ENCODE measurements at regions not wholly inside any gene's neighbourhood (a gene's known extent, or its start where the extent isn't known, plus 50 kb on each side); places are given as distances from the start of the nearest gene placed in this dataset.

DNA sequence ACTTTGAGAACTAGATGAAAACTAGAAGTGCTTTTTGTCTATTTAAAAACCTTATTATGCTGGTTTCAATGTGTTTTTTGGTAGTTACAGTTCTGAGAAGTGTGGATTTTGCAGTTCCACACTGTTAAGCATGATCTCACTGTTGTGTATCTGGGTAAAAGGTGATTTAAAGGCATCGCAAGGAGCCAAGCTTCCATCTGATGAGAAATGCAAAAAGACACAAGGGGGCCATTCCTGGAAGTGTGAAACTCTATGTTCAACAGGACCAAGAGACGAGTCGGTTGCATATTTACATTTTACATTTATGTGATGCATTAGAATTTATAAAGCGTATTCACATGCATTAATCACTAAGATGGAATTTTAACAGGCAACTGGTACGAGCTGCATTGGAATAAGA, 490.8 kb downstream of the NPIPA7 start:
- peak overlapping the region; percentile 71 for H3K27ac Mint-ChIP-seq
- H3K36me3 Mint-ChIP-seq: no peaks in the 10 kb centered on the region
- TF ChIP-seq, protein P1, sequence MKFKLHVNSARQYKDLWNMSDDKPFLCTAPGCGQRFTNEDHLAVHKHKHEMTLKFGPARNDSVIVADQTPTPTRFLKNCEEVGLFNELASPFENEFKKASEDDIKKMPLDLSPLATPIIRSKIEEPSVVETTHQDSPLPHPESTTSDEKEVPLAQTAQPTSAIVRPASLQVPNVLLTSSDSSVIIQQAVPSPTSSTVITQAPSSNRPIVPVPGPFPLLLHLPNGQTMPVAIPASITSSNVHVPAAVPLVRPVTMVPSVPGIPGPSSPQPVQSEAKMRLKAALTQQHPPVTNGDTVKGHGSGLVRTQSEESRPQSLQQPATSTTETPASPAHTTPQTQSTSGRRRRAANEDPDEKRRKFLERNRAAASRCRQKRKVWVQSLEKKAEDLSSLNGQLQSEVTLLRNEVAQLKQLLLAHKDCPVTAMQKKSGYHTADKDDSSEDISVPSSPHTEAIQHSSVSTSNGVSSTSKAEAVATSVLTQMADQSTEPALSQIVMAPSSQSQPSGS (CRISPR knock-in tag; IDR thresholded peaks at IDR 0.05; ENCODE audit: borderline replicate concordance, low read depth): no peak
- TF ChIP-seq, protein P2, sequence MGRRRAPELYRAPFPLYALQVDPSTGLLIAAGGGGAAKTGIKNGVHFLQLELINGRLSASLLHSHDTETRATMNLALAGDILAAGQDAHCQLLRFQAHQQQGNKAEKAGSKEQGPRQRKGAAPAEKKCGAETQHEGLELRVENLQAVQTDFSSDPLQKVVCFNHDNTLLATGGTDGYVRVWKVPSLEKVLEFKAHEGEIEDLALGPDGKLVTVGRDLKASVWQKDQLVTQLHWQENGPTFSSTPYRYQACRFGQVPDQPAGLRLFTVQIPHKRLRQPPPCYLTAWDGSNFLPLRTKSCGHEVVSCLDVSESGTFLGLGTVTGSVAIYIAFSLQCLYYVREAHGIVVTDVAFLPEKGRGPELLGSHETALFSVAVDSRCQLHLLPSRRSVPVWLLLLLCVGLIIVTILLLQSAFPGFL (CRISPR knock-in tag; IDR thresholded peaks at IDR 0.05; ENCODE audit: borderline replicate concordance): no peak
- TF ChIP-seq EMX1 (CRISPR knock-in tag; IDR thresholded peaks at IDR 0.05): no peak
- no peak for TF ChIP-seq FOXJ3 (CRISPR knock-in tag; IDR thresholded peaks at IDR 0.05; ENCODE audit: borderline replicate concordance)
- no peak for TF ChIP-seq NR2C2 (CRISPR knock-in tag; IDR thresholded peaks at IDR 0.05)
- no peak for TF ChIP-seq ZNF138 (CRISPR knock-in tag; conservative IDR thresholded peaks at IDR 0.05)
- H3K4me1 Mint-ChIP-seq: peaks cover 43% of the 10 kb centered on the region
- no peaks in the 10 kb centered on the region for H3K9me3 Mint-ChIP-seq
- ChIA-PET POLR2A (no interaction called here), CTCF (interaction anchor here (0.5 to 0.6 kb wide), 2 partner anchors 611 to 904 kb away, joined by 3 read pairs; no protein-coding TSS in a partner anchor)
- H3K27me3 Mint-ChIP-seq (ENCODE audit: low read depth): peaks cover 3% of the 10 kb centered on the region; the same call in 1 of the 2 replicates
- DNase-seq (ENCODE audit: low spot score) (no peak), ATAC-seq (no peak)
- H3K4me3 Mint-ChIP-seq: peak overlapping the region; percentile 30; the same call in 1 of the 2 replicates

GRCh38 chr16:16871196-16871595, 492.3 kb downstream of the NPIPA7 start:
- Mint-ChIP-seq H3K27ac (no peak overlapping the region), H3K4me1 (peaks cover 55% of the 10 kb centered on the region), H3K9me3 (no peaks in the 10 kb centered on the region), H3K27me3 (ENCODE audit: low read depth) (no peaks in the 10 kb centered on the region; the same call in 1 of the 2 replicates), H3K4me3 (no peak overlapping the region), H3K36me3 (no peaks in the 10 kb centered on the region)
- ATAC-seq (peak; percentile 62), DNase-seq (ENCODE audit: low spot score) (peak; percentile 21)
- POLR2A ChIA-PET: no interaction called here
- TF ChIP-seq NR2C2 (CRISPR knock-in tag; IDR thresholded peaks at IDR 0.05) (no peak), NR3C1 (CRISPR knock-in tag; conservative IDR thresholded peaks at IDR 0.05; ENCODE audit: low read depth) (no peak), TEAD4 (CRISPR knock-in tag; IDR thresholded peaks at IDR 0.05) (no peak), SOX15 (CRISPR knock-in tag; IDR thresholded peaks at IDR 0.05) (no peak), ZNF317 (CRISPR knock-in tag; IDR thresholded peaks at IDR 0.05; ENCODE audit: borderline replicate concordance, low read depth) (no peak), ZBTB21 (CRISPR knock-in tag; IDR thresholded peaks at IDR 0.05; ENCODE audit: borderline replicate concordance) (no peak), SMAD4 (CRISPR knock-in tag; IDR thresholded peaks at IDR 0.05) (no peak), RORB (CRISPR knock-in tag; IDR thresholded peaks at IDR 0.05) (no peak), TCF7 (CRISPR knock-in tag; IDR thresholded peaks at IDR 0.05; ENCODE audit: low read depth) (no peak), IRF1 (CRISPR knock-in tag; IDR thresholded peaks at IDR 0.05) (no peak), ZNF425 (CRISPR knock-in tag; conservative IDR thresholded peaks at IDR 0.05) (no peak), ZNF219 (CRISPR knock-in tag; IDR thresholded peaks at IDR 0.05; ENCODE audit: borderline replicate concordance) (no peak)
- TF ChIP-seq, protein P3, sequence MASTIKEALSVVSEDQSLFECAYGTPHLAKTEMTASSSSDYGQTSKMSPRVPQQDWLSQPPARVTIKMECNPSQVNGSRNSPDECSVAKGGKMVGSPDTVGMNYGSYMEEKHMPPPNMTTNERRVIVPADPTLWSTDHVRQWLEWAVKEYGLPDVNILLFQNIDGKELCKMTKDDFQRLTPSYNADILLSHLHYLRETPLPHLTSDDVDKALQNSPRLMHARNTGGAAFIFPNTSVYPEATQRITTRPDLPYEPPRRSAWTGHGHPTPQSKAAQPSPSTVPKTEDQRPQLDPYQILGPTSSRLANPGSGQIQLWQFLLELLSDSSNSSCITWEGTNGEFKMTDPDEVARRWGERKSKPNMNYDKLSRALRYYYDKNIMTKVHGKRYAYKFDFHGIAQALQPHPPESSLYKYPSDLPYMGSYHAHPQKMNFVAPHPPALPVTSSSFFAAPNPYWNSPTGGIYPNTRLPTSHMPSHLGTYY (CRISPR knock-in tag; IDR thresholded peaks at IDR 0.05): no peak
- TF ChIP-seq, protein P4, sequence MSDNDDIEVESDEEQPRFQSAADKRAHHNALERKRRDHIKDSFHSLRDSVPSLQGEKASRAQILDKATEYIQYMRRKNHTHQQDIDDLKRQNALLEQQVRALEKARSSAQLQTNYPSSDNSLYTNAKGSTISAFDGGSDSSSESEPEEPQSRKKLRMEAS (CRISPR knock-in tag; IDR thresholded peaks at IDR 0.05): no peak
- TF ChIP-seq, protein P5, sequence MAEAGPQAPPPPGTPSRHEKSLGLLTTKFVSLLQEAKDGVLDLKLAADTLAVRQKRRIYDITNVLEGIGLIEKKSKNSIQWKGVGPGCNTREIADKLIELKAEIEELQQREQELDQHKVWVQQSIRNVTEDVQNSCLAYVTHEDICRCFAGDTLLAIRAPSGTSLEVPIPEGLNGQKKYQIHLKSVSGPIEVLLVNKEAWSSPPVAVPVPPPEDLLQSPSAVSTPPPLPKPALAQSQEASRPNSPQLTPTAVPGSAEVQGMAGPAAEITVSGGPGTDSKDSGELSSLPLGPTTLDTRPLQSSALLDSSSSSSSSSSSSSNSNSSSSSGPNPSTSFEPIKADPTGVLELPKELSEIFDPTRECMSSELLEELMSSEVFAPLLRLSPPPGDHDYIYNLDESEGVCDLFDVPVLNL (CRISPR knock-in tag; IDR thresholded peaks at IDR 0.05; ENCODE audit: borderline replicate concordance, low read depth): no peak
- CTCF ChIA-PET: no interaction called here

Measured in WTC11 (cell line).